ENCODE measurements at regions not wholly inside any gene's neighbourhood (a gene's known extent, or its start where the extent isn't known, plus 50 kb on each side); places are given as distances from the start of the nearest gene placed in this dataset.

GRCh38 chr3:90031121-90031520 is 923.7 kb downstream of the EPHA3 start:
- no peaks in the 10 kb centered on the region for H3K9me1 ChIP-seq (replicated peaks; ENCODE audit: control insufficient read depth, extremely low read depth, insufficient read depth, low read length)
- ChIA-PET POLR2A (no interaction called here), CTCF (no interaction called here)
- dilution Hi-C loops (cut with MboI; ENCODE audit: extremely low pct_ligation_motif_present, low sequenced_read_pairs) = no loop called here
- TF ChIP-seq GATA2 (IDR thresholded peaks at IDR 0.05; ENCODE audit: insufficient read depth, insufficient read length, low read depth, low read length) (no peak), CTCF (IDR thresholded peaks at IDR 0.05; ENCODE audit: extremely low read depth in 1 of 2, insufficient read depth in 1 of 2, low read depth in 1 of 2, low read length in 2 of 2) (no peak), JUN (IDR thresholded peaks at IDR 0.05; ENCODE audit: borderline replicate concordance, insufficient read depth, insufficient read length, low read depth) (no peak), POLR2AphosphoS5 (IDR thresholded peaks at IDR 0.05; ENCODE audit: insufficient read depth, low read depth, low read length) (no peak), FOS (IDR thresholded peaks at IDR 0.05; ENCODE audit: borderline replicate concordance, insufficient read depth, low read length) (no peak), MAX (IDR thresholded peaks at IDR 0.05; ENCODE audit: insufficient read depth, insufficient read length) (no peak), MYC (IDR thresholded peaks at IDR 0.05; ENCODE audit: low read depth, low read length) (no peak), POLR2A (IDR thresholded peaks at IDR 0.05; ENCODE audit: low read depth, low read length) (no peak), EZH2 (IDR thresholded peaks at IDR 0.05; ENCODE audit: borderline replicate concordance, low read depth, low read length, severe bottlenecking) (no peak)
- no peaks in the 10 kb centered on the region for H4K20me1 ChIP-seq (replicated peaks; ENCODE audit: control insufficient read depth, extremely low read depth, insufficient read depth, low read length)
- H3K4me2 ChIP-seq (ENCODE audit: insufficient read depth, low read length) = no peak overlapping the region
- intact Hi-C loops (cut with micrococcal nuclease) = no loop called here
- no peak overlapping the region for H3K9ac ChIP-seq (replicated peaks; ENCODE audit: extremely low read depth, insufficient read depth, low read length)
- no peak for FAIRE-seq
- no peaks in the 10 kb centered on the region for H3K27me3 ChIP-seq (ENCODE audit: control insufficient read depth in 2 of 2, insufficient read depth in 2 of 2, low read length in 2 of 2)
- no TSS peak for BruUV-seq (replicated peaks)
- no peaks in the 10 kb centered on the region for H3K4me1 ChIP-seq (ENCODE audit: control insufficient read depth, extremely low read depth, insufficient read depth, low read length)
- H3K27ac ChIP-seq (ENCODE audit: insufficient read depth, low read depth, low read length) = no peak overlapping the region
- DNase-seq (ENCODE audit: low read depth, low spot score) = no peak
- no peaks in the 10 kb centered on the region for H3K36me3 ChIP-seq (ENCODE audit: control insufficient read depth in 2 of 2, extremely low read depth in 1 of 2, insufficient read depth in 2 of 2, low read length in 2 of 2)
- H2AFZ ChIP-seq (ENCODE audit: low read depth, low read length) = no peak overlapping the region
- no peaks in the 10 kb centered on the region for H3K79me2 ChIP-seq (ENCODE audit: control insufficient read depth, insufficient read depth, low read length)
- no peak overlapping the region for H3K4me3 ChIP-seq (replicated peaks in 1 of 3; ENCODE audit: insufficient read depth in 1 of 3, low read depth in 1 of 3, low read length in 3 of 3)
- H3K9me3 ChIP-seq (replicated peaks; ENCODE audit: control insufficient read depth, insufficient read depth, low read length) = peaks cover 10% of the 10 kb centered on the region

All from endothelial cell of umbilical vein (primary cell).